WTC11 (cell line): ENCODE measurements at regions not wholly inside any gene's neighbourhood (a gene's known extent, or its start where the extent isn't known, plus 50 kb on each side); places are given as distances from the start of the nearest gene placed in this dataset.

Experiments used
- ATAC-seq: fragments of 200-7000 bp; cut with Tn5 transposase; 2 replicates; pipeline ENCODE4 v1.10.0; 2021; ENCODE audit warnings: mild to moderate bottlenecking, moderate library complexity
- CTCF ChIA-PET: fragments of 300-600 bp; sonication (Branson Sonifier 250); formaldehyde crosslinking; loops from one replicate; lab custom pipeline; 2021; ENCODE audit warnings: antibody characterized with exemption; lab: Charles Lee
- POLR2A ChIA-PET: fragments of 350-600 bp; sonication (Branson Sonifier 250); formaldehyde crosslinking; loops from one replicate; lab custom pipeline; 2021; ENCODE audit warnings: antibody characterized with exemption; lab: Charles Lee
- DNase-seq: peaks from one replicate; pipeline ENCODE4 v3.0.0; 2021; ENCODE audit warnings: low spot score
- H3K27ac Mint-ChIP-seq: 2 replicates; pipeline ENCODE4 v1.8.0; 2021; ENCODE audit warnings: mixed read lengths
- H3K27me3 Mint-ChIP-seq: 2 replicates; pipeline ENCODE4 v1.8.0; 2021; ENCODE audit warnings: low read depth, mild to moderate bottlenecking, moderate library complexity, mixed read lengths
- H3K36me3 Mint-ChIP-seq: 2 replicates; pipeline ENCODE4 v1.8.0; 2021; ENCODE audit warnings: mixed read lengths
- H3K4me1 Mint-ChIP-seq: 2 replicates; pipeline ENCODE4 v1.8.0; 2022; ENCODE audit warnings: mixed read lengths
- H3K4me3 Mint-ChIP-seq: 2 replicates; pipeline ENCODE4 v1.8.0; 2021; ENCODE audit warnings: mild to moderate bottlenecking, moderate library complexity, mixed read lengths
- H3K9me3 Mint-ChIP-seq: 2 replicates; pipeline ENCODE4 v1.8.0; 2021; ENCODE audit warnings: mixed read lengths
- CBFB ChIP-seq: sonication (generic); formaldehyde crosslinking; IDR thresholded peaks from 2 replicates; pipeline ENCODE4 v1.8.1; 2022; ENCODE audit warnings: mild to moderate bottlenecking, low read depth, missing genetic modification reagents
- ELF4 ChIP-seq: sonication (generic); formaldehyde crosslinking; IDR thresholded peaks from 2 replicates; pipeline ENCODE4 v1.8.1; 2022; ENCODE audit warnings: low read depth, mild to moderate bottlenecking, moderate library complexity, missing genetic modification reagents
- ETV6 ChIP-seq: sonication (generic); formaldehyde crosslinking; IDR thresholded peaks from 2 replicates; pipeline ENCODE4 v1.8.1; 2022; ENCODE audit warnings: mild to moderate bottlenecking, missing genetic modification reagents
- FOXJ3 ChIP-seq: sonication (generic); formaldehyde crosslinking; IDR thresholded peaks from 2 replicates; pipeline ENCODE4 v1.9.0; 2021; ENCODE audit warnings: missing genetic modification reagents, mild to moderate bottlenecking, borderline replicate concordance
- GABPB1 ChIP-seq: sonication (generic); formaldehyde crosslinking; IDR thresholded peaks from 2 replicates; pipeline ENCODE4 v1.8.1; 2023; ENCODE audit warnings: mild to moderate bottlenecking, missing genetic modification reagents
- HMGA2 ChIP-seq: fragments of 250-450 bp; sonication (Bioruptor Pico); IDR thresholded peaks from 2 replicates; pipeline ENCODE4 v1.4.0; 2021; ENCODE audit warnings: mild to moderate bottlenecking, moderate library complexity
- JUN ChIP-seq: sonication (generic); formaldehyde crosslinking; IDR thresholded peaks from 2 replicates; pipeline ENCODE4 v1.8.0; 2023; ENCODE audit warnings: mild to moderate bottlenecking, missing genetic modification reagents
- NR2C2 ChIP-seq: sonication (generic); formaldehyde crosslinking; IDR thresholded peaks from 2 replicates; pipeline ENCODE4 v1.8.0; 2022; ENCODE audit warnings: mild to moderate bottlenecking, missing genetic modification reagents
- PRRX2 ChIP-seq: fragments of 250-450 bp; sonication (Bioruptor Pico); IDR thresholded peaks from 2 replicates; pipeline ENCODE4 v1.8.0; 2021; ENCODE audit warnings: mild to moderate bottlenecking
- SMAD3 ChIP-seq: sonication (generic); formaldehyde crosslinking; IDR thresholded peaks from 2 replicates; pipeline ENCODE4 v1.8.0; 2022; ENCODE audit warnings: missing genetic modification reagents, mild to moderate bottlenecking, borderline replicate concordance
- SMAD4 ChIP-seq: sonication (generic); formaldehyde crosslinking; IDR thresholded peaks from 2 replicates; pipeline ENCODE4 v1.8.0; 2022; ENCODE audit warnings: mild to moderate bottlenecking, missing genetic modification reagents
- ZBTB21 ChIP-seq: sonication (generic); formaldehyde crosslinking; IDR thresholded peaks from 2 replicates; pipeline ENCODE4 v1.8.1; 2023; ENCODE audit warnings: mild to moderate bottlenecking, missing genetic modification reagents, borderline replicate concordance
- ZNF138 ChIP-seq: sonication (generic); formaldehyde crosslinking; conservative IDR thresholded peaks from 2 replicates; pipeline ENCODE4 v1.8.1; 2022; ENCODE audit warnings: mild to moderate bottlenecking, moderate library complexity, missing genetic modification reagents
- ZNF219 ChIP-seq: sonication (generic); formaldehyde crosslinking; IDR thresholded peaks from 2 replicates; pipeline ENCODE4 v1.8.0; 2023; ENCODE audit warnings: missing genetic modification reagents, mild to moderate bottlenecking, borderline replicate concordance
- ZNF232 ChIP-seq: sonication (generic); formaldehyde crosslinking; IDR thresholded peaks from 2 replicates; pipeline ENCODE4 v1.8.0; 2022; ENCODE audit warnings: mild to moderate bottlenecking, missing genetic modification reagents
- ZNF671 ChIP-seq: fragments of 250-450 bp; sonication (Bioruptor Pico); IDR thresholded peaks from 2 replicates; pipeline ENCODE4 v1.8.0; 2021; ENCODE audit warnings: mild to moderate bottlenecking
- TF ChIP-seq, protein P1 (sequence below): sonication (generic); formaldehyde crosslinking; IDR thresholded peaks from 2 replicates; pipeline ENCODE4 v1.8.0; 2022; ENCODE audit warnings: mild to moderate bottlenecking, missing genetic modification reagents
- TF ChIP-seq, protein P2 (sequence below): fragments of 250-450 bp; sonication (Bioruptor Pico); conservative IDR thresholded peaks from 2 replicates; pipeline ENCODE4 v1.9.0; 2021; ENCODE audit warnings: mild to moderate bottlenecking
- TF ChIP-seq, protein P3 (sequence below): sonication (generic); formaldehyde crosslinking; IDR thresholded peaks from 2 replicates; pipeline ENCODE4 v1.8.1; 2022; ENCODE audit warnings: missing genetic modification reagents, borderline replicate concordance
- TF ChIP-seq, protein P4 (sequence below): sonication (generic); formaldehyde crosslinking; IDR thresholded peaks from 2 replicates; pipeline ENCODE4 v1.8.0; 2022; ENCODE audit warnings: mild to moderate bottlenecking, missing genetic modification reagents
- TF ChIP-seq, protein P5 (sequence below): sonication (generic); formaldehyde crosslinking; IDR thresholded peaks from 2 replicates; pipeline ENCODE4 v1.8.1; 2023; ENCODE audit warnings: mild to moderate bottlenecking, missing genetic modification reagents, moderate library complexity
- TF ChIP-seq, protein P6 (sequence below): fragments of 250-450 bp; sonication (Bioruptor Pico); IDR thresholded peaks from 2 replicates; pipeline ENCODE4 v1.9.0; 2021; ENCODE audit warnings: moderate library complexity, mild to moderate bottlenecking, inconsistent platforms, borderline replicate concordance
- TF ChIP-seq, protein P7 (sequence below): sonication (generic); formaldehyde crosslinking; IDR thresholded peaks from 2 replicates; pipeline ENCODE4 v1.8.1; 2022; ENCODE audit warnings: mild to moderate bottlenecking, missing genetic modification reagents, moderate library complexity, borderline replicate concordance
- TF ChIP-seq, protein P8 (sequence below): sonication (generic); formaldehyde crosslinking; IDR thresholded peaks from 2 replicates; pipeline ENCODE4 v1.8.0; 2022; ENCODE audit warnings: mild to moderate bottlenecking, missing genetic modification reagents

DNA sequence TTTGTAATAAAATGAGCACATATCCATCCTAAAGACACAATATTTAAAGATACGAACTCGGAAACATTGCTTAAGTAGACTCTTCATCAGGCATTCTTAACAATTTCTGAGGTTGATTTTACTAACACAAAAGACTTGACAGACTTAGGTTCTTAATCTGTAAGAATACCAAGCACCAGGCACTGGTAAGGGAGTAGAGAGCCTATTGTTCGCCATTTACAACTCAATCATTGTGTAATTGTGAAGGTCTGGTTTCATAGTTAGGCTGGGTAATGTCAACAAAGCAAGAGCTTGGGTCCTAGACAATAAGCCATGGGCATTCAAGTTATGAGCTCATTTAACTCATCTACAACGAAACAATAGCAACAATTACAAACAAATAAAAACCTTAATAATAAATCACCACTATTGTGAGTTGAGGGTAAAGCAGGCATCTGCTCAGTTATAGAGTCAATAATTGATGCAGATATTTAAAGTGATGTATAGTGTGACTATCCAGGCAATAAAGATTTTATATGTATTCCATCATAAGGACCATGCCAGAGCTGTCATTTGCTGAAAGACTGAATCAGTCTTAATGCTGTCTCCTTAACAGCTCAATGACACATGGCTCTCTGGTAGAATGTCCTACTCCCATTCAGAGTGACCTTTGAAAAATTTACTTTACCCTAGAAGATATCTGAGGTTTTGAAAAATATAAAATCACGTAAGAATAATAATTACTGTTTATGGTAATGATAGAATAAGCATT, 664.0 kb upstream of the PCDH7 start (continued):
- TF ChIP-seq ZNF219 (CRISPR knock-in tag) (no peak), SMAD4 (no peak), HMGA2 (CRISPR knock-in tag) (no peak), NR2C2 (no peak)

DNA sequence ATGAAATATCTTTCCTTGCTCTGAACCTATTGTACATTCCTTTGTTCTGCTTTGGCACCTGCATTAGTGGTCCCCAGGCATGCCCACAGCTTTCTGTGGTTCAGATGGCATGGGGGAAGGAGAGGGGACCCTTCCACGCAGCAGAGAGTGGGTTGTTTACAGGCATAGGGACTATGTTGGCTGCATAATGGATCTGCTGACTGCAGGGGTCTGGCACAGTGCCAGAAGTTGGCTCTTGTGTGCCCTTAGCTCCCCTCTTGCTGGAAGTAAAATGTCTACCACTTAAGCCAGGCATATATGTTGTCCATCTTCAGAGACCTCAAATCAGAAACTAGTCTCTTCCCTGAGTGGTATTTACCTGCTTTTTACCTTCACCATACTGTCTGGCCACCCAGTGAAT, 651.9 kb upstream of the PCDH7 start:
- H3K9me3 Mint-ChIP-seq, result no peaks in the 10 kb centered on the region
- POLR2A ChIA-PET, result no interaction called here
- no peaks in the 10 kb centered on the region for H3K27me3 Mint-ChIP-seq
- DNase-seq, result no peak
- TF ChIP-seq, protein P1, sequence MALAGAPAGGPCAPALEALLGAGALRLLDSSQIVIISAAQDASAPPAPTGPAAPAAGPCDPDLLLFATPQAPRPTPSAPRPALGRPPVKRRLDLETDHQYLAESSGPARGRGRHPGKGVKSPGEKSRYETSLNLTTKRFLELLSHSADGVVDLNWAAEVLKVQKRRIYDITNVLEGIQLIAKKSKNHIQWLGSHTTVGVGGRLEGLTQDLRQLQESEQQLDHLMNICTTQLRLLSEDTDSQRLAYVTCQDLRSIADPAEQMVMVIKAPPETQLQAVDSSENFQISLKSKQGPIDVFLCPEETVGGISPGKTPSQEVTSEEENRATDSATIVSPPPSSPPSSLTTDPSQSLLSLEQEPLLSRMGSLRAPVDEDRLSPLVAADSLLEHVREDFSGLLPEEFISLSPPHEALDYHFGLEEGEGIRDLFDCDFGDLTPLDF (CRISPR knock-in tag), result no peak
- TF ChIP-seq FOXJ3 (CRISPR knock-in tag) (no peak), ETV6 (CRISPR knock-in tag) (no peak), NR2C2 (no peak), ZBTB21 (CRISPR knock-in tag) (no peak), ELF4 (CRISPR knock-in tag) (no peak), PRRX2 (no peak)
- TF ChIP-seq, protein P2, sequence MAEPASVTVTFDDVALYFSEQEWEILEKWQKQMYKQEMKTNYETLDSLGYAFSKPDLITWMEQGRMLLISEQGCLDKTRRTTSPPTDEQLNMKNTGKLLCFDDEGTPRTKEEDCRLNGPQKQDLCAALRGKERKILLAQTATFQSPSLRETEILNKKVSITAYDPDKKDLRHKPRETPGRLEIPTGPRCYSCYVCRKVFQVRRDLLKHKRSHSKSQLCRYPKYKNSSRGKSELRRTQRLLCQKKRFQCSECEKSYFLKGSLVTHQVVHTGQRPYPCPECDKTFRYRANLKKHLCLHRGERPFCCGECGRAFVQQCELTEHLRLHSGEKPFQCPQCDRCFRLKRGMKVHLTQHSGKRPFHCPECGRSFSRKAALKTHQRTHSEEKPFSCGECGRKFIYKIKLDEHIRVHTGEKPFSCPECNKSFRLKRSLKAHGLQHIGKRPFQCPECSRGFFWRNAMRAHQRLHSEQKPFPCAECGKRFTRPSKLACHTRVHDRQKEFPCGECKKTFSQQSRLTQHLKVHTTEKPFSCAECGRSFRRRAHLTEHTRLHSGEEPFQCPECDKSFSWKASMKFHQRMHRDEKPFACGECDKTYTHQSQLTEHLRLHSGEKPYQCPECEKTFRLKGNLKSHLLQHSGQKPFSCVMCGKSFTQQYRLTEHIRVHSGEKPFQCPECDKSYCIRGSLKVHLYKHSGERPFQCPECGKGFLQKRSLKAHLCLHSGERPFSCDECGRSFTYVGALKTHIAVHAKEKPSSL, result no peak
- TF ChIP-seq, protein P3, sequence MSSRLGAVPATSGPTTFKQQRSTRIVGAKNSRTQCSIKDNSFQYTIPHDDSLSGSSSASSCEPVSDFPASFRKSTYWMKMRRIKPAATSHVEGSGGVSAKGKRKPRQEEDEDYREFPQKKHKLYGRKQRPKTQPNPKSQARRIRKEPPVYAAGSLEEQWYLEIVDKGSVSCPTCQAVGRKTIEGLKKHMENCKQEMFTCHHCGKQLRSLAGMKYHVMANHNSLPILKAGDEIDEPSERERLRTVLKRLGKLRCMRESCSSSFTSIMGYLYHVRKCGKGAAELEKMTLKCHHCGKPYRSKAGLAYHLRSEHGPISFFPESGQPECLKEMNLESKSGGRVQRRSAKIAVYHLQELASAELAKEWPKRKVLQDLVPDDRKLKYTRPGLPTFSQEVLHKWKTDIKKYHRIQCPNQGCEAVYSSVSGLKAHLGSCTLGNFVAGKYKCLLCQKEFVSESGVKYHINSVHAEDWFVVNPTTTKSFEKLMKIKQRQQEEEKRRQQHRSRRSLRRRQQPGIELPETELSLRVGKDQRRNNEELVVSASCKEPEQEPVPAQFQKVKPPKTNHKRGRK (CRISPR knock-in tag), result no peak
- peak; percentile 51; the same call in 1 of the 2 replicates for ATAC-seq
- H3K4me1 Mint-ChIP-seq, result no peaks in the 10 kb centered on the region; the same call in 1 of the 2 replicates
- H3K4me3 Mint-ChIP-seq, result no peak overlapping the region
- no peak overlapping the region for H3K27ac Mint-ChIP-seq
- CTCF ChIA-PET, result no interaction called here
- H3K36me3 Mint-ChIP-seq, result no peaks in the 10 kb centered on the region

DNA sequence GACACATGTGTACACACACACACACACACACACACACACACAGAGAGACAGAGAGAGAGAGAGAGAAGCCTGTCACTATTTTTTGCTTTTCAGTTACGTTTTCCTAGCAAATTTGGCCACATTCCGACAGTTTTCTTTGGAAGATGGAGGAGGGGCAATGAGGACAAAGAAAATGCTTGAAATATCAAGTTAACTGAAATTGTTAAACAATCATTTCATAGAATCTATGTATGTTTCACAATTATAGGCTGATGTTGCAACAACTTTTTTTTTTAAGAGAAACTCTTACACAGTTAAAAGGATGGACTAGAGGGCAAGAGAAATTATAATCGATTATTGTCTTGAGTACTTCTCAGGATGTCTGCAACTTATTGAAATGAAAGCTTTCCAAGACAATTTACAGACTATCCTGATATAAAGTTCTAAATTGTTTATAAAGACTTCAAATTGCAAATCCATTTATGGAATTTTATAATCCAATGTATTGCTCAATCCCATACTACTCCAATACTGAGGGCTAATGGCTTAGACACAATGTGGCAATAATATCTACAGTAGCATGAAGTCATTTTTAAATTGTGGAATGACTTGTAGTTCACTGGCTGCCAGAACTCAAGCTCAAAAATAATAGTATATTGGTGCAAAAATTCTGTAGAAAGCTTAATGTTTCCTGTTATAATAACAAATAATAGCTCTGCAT, 647.0 kb upstream of the PCDH7 start:
- Mint-ChIP-seq H3K4me1 (peaks cover 5% of the 10 kb centered on the region), H3K36me3 (no peaks in the 10 kb centered on the region), H3K9me3 (peaks cover 17% of the 10 kb centered on the region), H3K27ac (no peak overlapping the region; the same call in 1 of the 2 replicates), H3K4me3 (no peak overlapping the region), H3K27me3 (no peaks in the 10 kb centered on the region)
- no peak for DNase-seq
- ChIA-PET CTCF (no interaction called here), POLR2A (no interaction called here)
- ATAC-seq, result no peak
- TF ChIP-seq, protein P4, sequence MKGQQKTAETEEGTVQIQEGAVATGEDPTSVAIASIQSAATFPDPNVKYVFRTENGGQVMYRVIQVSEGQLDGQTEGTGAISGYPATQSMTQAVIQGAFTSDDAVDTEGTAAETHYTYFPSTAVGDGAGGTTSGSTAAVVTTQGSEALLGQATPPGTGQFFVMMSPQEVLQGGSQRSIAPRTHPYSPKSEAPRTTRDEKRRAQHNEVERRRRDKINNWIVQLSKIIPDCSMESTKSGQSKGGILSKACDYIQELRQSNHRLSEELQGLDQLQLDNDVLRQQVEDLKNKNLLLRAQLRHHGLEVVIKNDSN (CRISPR knock-in tag), result no peak
- TF ChIP-seq JUN (CRISPR knock-in tag) (no peak), ZNF138 (CRISPR knock-in tag) (no peak), CBFB (CRISPR knock-in tag) (no peak), ZBTB21 (CRISPR knock-in tag) (no peak), FOXJ3 (CRISPR knock-in tag) (no peak), ELF4 (CRISPR knock-in tag) (no peak), ZNF232 (CRISPR knock-in tag) (no peak), SMAD3 (CRISPR knock-in tag) (no peak), GABPB1 (CRISPR knock-in tag) (no peak), ZNF671 (CRISPR knock-in tag) (no peak)
- TF ChIP-seq, protein P5, sequence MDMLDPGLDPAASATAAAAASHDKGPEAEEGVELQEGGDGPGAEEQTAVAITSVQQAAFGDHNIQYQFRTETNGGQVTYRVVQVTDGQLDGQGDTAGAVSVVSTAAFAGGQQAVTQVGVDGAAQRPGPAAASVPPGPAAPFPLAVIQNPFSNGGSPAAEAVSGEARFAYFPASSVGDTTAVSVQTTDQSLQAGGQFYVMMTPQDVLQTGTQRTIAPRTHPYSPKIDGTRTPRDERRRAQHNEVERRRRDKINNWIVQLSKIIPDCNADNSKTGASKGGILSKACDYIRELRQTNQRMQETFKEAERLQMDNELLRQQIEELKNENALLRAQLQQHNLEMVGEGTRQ, result no peak
- TF ChIP-seq, protein P6, sequence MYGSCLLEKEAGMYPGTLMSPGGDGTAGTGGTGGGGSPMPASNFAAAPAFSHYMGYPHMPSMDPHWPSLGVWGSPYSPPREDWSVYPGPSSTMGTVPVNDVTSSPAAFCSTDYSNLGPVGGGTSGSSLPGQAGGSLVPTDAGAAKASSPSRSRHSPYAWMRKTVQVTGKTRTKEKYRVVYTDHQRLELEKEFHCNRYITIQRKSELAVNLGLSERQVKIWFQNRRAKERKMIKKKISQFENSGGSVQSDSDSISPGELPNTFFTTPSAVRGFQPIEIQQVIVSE, result no peak
- TF ChIP-seq, protein P7, sequence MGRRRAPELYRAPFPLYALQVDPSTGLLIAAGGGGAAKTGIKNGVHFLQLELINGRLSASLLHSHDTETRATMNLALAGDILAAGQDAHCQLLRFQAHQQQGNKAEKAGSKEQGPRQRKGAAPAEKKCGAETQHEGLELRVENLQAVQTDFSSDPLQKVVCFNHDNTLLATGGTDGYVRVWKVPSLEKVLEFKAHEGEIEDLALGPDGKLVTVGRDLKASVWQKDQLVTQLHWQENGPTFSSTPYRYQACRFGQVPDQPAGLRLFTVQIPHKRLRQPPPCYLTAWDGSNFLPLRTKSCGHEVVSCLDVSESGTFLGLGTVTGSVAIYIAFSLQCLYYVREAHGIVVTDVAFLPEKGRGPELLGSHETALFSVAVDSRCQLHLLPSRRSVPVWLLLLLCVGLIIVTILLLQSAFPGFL (CRISPR knock-in tag), result no peak
- TF ChIP-seq, protein P8, sequence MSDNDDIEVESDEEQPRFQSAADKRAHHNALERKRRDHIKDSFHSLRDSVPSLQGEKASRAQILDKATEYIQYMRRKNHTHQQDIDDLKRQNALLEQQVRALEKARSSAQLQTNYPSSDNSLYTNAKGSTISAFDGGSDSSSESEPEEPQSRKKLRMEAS (CRISPR knock-in tag), result no peak
